ENCODE measurements at regions not wholly inside any gene's neighbourhood (a gene's known extent, or its start where the extent isn't known, plus 50 kb on each side); places are given as distances from the start of the nearest gene placed in this dataset.

DNA sequence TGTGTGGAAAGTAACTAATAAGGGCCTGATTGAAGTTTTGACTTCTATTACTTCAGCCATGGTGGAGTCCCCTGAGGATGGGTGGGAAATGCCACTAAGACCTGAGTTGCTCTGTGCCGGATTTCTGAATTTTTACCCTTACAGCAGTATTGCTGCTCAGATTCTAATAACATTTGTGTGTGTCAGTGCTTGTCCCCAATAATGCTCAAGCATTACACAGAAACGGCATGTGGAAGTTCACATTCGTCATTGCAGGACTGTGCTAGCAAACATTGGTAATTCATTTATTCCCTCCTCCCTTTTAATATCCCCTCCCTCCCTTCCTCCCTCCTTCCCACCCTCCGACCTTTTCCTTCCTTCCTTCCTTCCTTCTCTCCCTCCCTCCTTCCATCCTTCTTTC, 484.5 kb upstream of the ONECUT1 start:
- TF ChIP-seq, protein P1, sequence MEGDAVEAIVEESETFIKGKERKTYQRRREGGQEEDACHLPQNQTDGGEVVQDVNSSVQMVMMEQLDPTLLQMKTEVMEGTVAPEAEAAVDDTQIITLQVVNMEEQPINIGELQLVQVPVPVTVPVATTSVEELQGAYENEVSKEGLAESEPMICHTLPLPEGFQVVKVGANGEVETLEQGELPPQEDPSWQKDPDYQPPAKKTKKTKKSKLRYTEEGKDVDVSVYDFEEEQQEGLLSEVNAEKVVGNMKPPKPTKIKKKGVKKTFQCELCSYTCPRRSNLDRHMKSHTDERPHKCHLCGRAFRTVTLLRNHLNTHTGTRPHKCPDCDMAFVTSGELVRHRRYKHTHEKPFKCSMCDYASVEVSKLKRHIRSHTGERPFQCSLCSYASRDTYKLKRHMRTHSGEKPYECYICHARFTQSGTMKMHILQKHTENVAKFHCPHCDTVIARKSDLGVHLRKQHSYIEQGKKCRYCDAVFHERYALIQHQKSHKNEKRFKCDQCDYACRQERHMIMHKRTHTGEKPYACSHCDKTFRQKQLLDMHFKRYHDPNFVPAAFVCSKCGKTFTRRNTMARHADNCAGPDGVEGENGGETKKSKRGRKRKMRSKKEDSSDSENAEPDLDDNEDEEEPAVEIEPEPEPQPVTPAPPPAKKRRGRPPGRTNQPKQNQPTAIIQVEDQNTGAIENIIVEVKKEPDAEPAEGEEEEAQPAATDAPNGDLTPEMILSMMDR (IDR thresholded peaks at IDR 0.05; ENCODE audit: insufficient read depth, low read length, poor library complexity, severe bottlenecking) = no peak
- no peak for TF ChIP-seq EZH2phosphoT487 (conservative IDR thresholded peaks at IDR 0.05; ENCODE audit: low read length)

Measured in SU-DHL-6 (cell line).